Ectodermal cell (in vitro differentiated cells): ENCODE measurements at regions not wholly inside any gene's neighbourhood (a gene's known extent, or its start where the extent isn't known, plus 50 kb on each side); places are given as distances from the start of the nearest gene placed in this dataset.
"Not testable (repeated sequence)": the region's sequence is repeated elsewhere in the genome, so short reads cannot be mapped to it uniquely, and the experiment has no call there.

Experiments used
- H3K27ac ChIP-seq: 2 replicates; pipeline ENCODE4 v1.7.0; 2013; ENCODE audit warnings: mild to moderate bottlenecking, low read depth, low read length; ENCODE audit not compliant: insufficient read depth, poor library complexity, severe bottlenecking
- H3K27me3 ChIP-seq: 2 replicates; pipeline ENCODE4 v1.7.0; 2013; ENCODE audit warnings: mild to moderate bottlenecking, low read length; ENCODE audit not compliant: insufficient read depth, control insufficient read depth, poor library complexity, severe bottlenecking
- H3K36me3 ChIP-seq: one replicate; pipeline ENCODE4 v1.7.0; 2013; ENCODE audit warnings: low read length; ENCODE audit not compliant: control insufficient read depth, insufficient read depth
- H3K4me1 ChIP-seq: one replicate; pipeline ENCODE4 v1.7.0; 2013; ENCODE audit warnings: low read length; ENCODE audit not compliant: control insufficient read depth, insufficient read depth
- H3K4me3 ChIP-seq: 2 replicates; pipeline ENCODE4 v1.7.0; 2013; ENCODE audit warnings: low read depth, low read length, control low read depth; ENCODE audit not compliant: insufficient read depth
- H3K9me3 ChIP-seq: 2 replicates; pipeline ENCODE4 v1.7.0; 2013; ENCODE audit warnings: mild to moderate bottlenecking, low read length, moderate library complexity; ENCODE audit not compliant: control insufficient read depth
- WGBS, 2 experiments: methylation state at CpG; one replicate each; pipeline ENCODE4 v1.1.7; 2013; ENCODE audit warnings: missing lambda C conversion rate in 2 of 2; 5-methylcytosine and 5-hydroxymethylcytosine counted together

DNA sequence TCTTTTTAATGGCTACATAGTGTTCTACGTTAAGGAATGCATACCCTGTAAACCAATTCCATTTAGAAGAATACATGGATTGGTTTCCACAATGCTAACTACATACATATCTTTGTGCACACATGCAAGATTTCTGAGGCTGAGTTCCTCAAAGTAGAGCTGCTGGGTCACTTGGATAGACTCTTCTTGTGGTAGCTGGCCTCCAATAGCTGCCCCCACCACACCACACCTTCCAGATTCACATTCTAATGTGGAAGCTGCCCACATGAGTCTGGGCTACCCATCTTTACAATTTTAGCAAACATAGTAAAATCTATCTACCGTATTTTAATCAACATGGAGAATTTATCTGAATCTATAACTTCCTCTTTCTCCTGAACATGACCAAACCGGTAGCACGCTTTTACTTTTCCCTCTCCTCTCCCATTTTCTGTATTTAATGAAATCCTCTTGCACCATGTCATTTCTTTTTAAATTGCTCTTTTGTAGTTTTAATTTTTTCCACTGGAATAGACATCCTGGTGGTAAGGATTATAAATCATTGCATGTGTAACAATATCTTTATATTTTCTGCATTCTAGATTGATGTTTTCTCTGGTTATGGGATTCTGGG is 74.7 kb upstream of the CITED2 start:
- H3K4me3 ChIP-seq = no peak overlapping the region
- H3K27me3 ChIP-seq = no peaks in the 10 kb centered on the region
- H3K36me3 ChIP-seq = no peaks in the 10 kb centered on the region
- no peak overlapping the region for H3K27ac ChIP-seq
- no peaks in the 10 kb centered on the region for H3K9me3 ChIP-seq
- 88 to 91% methylated on average over 4 of the region's 4 CpGs for WGBS, 2 experiments
- peaks cover 6% of the 10 kb centered on the region for H3K4me1 ChIP-seq

DNA sequence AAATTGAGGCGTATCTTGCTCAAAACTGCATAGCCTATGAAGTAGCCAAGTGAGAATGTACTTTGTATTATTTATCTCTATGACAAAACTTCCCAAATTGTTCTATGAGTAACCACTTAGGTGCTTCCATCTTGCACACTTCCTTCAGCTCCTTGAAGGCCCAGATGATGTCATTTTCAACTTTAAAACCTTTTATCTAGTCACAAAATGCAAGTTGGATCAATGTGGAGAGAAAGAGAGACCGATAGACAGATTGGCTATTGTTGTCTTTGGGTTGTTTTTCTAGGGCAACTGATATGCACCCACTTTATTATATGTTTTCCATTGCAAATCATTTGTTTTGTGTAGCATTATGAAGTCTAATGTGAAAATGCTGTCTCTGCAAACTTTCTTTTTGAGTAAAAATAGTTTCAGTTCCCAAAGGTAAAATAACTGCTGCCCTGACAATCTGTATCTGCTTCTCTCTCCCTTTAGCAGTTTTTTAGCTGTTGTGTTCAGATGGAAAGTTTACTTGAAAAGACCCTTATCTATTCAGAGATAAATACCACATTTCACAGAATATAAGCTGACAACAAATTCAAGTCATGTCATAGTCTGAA is 73.7 kb upstream of the CITED2 start:
- 89 to 92% methylated on average over 1 to 2 of the region's 2 CpGs for WGBS, 2 experiments
- Histone ChIP-seq H3K27me3 (no peaks in the 10 kb centered on the region), H3K9me3 (no peaks in the 10 kb centered on the region), H3K36me3 (no peaks in the 10 kb centered on the region), H3K27ac (no peak overlapping the region), H3K4me3 (no peak overlapping the region), H3K4me1 (peaks cover 6% of the 10 kb centered on the region)

DNA sequence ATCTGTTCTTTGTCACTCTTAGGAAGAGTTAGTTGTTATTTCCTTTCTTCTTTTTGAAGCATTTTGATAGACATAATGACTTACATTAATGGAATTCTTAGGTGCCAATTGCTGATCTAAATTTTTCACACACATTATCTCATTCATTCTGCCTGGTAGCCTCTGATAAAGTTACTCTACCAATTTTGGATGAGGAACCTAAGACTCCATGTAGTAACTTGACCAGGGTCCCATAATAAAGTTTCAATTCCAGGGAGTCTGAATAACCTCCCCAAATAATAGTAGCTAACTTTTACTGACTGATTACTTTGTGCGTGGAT is 73.2 kb upstream of the CITED2 start:
- Histone ChIP-seq H3K27me3 (no peaks in the 10 kb centered on the region), H3K9me3 (no peaks in the 10 kb centered on the region), H3K27ac (no peak overlapping the region), H3K36me3 (no peaks in the 10 kb centered on the region), H3K4me1 (peaks cover 6% of the 10 kb centered on the region), H3K4me3 (no peak overlapping the region)
- 100% methylated on average over 1 of the region's 1 CpG; no CpG with 5 or more reads in 1 of the 2 experiments for WGBS, 2 experiments

DNA sequence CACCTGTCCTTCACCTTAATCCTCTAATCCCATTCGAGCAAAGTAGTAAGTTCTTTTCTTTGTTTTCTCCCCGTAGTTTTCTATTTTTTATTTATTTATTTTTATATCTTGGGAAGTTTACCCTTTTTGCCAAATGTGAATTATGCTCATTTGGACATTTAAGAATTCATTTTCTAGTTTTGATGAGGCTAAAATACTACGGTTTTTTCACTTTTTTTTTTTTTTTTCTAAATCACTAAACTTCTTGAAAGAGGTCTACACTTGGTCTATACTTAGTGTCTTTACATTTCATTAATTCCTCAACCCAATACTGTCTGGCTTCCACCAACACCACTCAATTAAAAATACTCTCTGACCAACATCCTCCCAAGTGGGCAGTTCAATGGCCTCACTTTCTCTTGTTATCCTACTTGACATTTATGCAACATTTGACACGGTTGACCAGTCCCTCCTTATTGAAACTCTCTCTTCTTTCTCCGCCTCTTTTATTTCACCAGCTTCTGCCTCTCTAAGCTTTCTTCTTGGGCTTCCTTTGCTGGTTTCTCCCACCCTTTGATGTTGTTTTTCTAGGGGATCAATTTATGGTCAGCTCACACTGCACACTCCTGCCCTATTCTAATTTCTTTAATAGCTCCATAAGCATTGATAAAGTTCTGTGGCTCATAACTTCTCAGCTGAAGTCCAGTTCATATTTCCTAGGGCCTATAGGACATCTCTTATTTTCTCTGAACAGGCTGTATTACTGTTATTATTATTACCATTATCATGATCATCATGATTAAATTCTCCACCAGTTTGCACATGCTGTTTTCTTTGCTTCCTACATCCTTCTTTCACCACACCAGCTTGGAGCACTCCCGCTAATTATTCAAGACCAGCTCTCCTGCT is 72.6 kb upstream of the CITED2 start:
- H3K9me3 ChIP-seq = no peaks in the 10 kb centered on the region
- no peak overlapping the region for H3K4me3 ChIP-seq
- no peaks in the 10 kb centered on the region for H3K36me3 ChIP-seq
- H3K27me3 ChIP-seq = no peaks in the 10 kb centered on the region
- WGBS, 2 experiments = 84 to 91% methylated on average over 4 to 5 of the region's 6 CpGs
- H3K4me1 ChIP-seq = peaks cover 6% of the 10 kb centered on the region
- H3K27ac ChIP-seq = no peak overlapping the region

DNA sequence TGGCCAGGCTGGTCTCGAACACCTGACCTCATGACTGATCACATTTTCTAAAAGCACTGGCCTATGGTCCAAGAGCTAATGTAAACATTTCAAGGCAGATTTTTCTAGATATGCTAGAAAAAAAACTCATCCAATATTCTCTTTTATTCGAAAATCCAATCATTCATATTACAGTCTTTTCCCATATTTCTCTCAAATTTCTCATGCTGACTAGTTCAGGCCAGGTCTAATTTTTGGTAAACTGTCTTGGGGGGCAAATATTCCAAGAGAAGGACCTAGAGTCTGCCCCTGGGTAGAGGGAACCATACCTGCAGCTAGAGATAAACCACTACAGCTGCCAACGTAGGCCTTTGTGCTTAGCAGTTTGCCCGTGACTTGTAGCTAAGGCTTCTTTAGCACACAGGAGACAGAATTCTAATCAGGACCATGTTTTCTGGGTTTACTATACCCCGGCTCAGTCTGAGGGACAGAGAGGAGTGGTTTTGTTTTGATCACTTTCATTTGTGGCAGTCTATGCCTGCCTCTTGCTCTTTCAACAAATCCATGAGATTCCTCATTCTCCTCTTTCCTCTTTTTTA is 71.8 kb upstream of the CITED2 start:
- Histone ChIP-seq H3K4me1 (peaks cover 6% of the 10 kb centered on the region), H3K9me3 (no peaks in the 10 kb centered on the region), H3K36me3 (no peaks in the 10 kb centered on the region), H3K27me3 (no peaks in the 10 kb centered on the region), H3K4me3 (no peak overlapping the region), H3K27ac (no peak overlapping the region)
- WGBS, 2 experiments = 83 to 93% methylated on average over 5 of the region's 5 CpGs

DNA sequence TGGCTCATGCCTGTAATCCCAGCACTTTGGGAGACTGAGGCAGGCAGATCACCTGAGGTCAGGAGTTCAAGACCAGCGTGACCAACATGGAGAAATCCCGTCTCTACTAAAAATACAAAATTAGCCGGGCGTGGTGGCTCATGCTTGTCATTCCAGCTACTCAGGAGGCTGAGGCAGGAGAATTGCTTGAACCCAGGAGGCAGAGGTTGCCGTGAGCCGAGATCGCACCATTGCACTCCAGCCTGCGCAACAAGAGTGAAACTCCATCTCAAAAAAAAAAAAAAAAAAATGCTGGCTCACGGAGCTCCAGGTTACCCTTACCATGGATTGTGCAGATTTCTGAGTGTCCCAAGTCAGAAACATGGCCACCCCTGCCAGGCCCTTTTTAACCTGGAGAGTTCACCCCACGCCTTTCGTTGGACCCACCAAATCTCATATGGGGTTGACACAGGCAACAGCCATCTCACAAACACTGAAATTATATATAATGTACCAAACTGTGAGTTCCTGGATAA is 69.9 kb upstream of the CITED2 start:
- WGBS, 2 experiments = 93 to 97% methylated on average over 11 of the region's 11 CpGs
- not testable (repeated sequence) for H3K27me3 ChIP-seq, H3K27ac ChIP-seq, H3K4me3 ChIP-seq, H3K9me3 ChIP-seq, H3K4me1 ChIP-seq, H3K36me3 ChIP-seq

DNA sequence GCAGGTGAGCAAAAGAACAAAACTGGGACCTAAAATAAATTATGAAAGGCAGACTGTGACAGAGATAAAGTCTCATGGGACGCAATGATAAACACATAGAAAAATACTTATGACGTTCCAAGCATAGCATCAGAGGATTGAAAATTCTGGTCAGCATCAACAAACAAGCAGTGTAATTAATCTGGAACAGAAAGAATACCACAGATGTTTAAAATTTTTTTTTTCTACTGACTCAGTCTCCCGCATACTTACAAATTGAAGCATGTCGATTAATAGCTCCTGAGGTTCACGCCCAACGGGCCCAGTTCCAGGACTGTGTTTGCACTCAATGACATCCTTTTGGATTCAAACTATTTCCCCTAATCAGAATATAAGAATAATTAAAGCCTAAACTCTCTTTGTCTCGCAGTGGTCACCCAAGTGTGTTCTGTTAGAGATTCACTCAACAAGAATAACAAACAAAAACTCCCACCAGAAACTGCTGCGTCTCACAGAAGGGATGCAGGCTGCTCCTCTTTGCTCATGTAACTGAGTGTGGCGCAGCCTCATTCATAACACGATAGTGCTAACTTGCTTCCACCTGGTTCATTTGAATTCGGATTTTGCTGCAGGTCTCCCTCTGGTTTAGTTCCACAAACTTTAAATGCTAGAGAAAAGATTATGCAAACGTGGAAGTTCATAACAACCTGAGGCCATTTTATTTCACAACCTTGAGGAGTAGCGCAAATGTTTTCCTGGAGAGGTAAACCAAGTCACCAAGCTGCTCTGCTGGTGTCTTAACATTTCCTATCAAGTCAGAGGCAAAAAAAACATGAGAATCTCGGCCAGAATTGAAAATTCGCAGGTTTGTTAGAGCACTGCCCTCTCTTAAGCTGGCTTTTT is 69.0 kb upstream of the CITED2 start:
- H3K4me1 ChIP-seq = peaks cover 6% of the 10 kb centered on the region
- H3K36me3 ChIP-seq = no peaks in the 10 kb centered on the region
- H3K27ac ChIP-seq = no peak overlapping the region
- no peak overlapping the region for H3K4me3 ChIP-seq
- no peaks in the 10 kb centered on the region for H3K9me3 ChIP-seq
- 89 to 91% methylated on average over 15 of the region's 15 CpGs for WGBS, 2 experiments
- no peaks in the 10 kb centered on the region for H3K27me3 ChIP-seq

DNA sequence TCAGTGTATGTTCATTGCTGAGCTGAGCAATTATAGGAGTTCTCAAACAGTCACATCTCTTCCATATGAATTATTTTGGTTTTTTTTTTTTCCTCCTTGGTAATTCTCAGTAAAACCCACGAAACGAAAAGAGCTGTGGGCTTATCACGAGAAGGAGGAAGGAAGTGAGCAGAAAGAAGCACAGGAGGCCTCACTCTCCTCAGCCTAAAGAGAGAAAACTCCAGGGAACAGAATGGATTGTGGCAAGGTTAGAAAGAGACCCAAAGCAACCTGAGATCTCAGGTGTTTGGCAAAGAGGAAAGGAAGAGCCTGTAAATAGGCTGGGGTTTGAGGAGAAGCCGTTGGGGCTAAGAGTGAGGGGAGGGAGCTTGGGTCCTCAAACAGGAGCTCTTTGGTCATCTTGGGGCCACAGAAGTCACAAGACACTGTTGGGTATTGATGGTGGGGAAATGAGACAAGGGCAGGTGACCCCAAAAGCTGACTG is 67.8 kb upstream of the CITED2 start:
- no peaks in the 10 kb centered on the region for H3K36me3 ChIP-seq
- no peak overlapping the region for H3K4me3 ChIP-seq
- H3K27me3 ChIP-seq = no peaks in the 10 kb centered on the region
- peaks cover 4% of the 10 kb centered on the region for H3K4me1 ChIP-seq
- 92% methylated on average over 4 of the region's 4 CpGs for WGBS, 2 experiments
- no peak overlapping the region for H3K27ac ChIP-seq
- H3K9me3 ChIP-seq = no peaks in the 10 kb centered on the region

DNA sequence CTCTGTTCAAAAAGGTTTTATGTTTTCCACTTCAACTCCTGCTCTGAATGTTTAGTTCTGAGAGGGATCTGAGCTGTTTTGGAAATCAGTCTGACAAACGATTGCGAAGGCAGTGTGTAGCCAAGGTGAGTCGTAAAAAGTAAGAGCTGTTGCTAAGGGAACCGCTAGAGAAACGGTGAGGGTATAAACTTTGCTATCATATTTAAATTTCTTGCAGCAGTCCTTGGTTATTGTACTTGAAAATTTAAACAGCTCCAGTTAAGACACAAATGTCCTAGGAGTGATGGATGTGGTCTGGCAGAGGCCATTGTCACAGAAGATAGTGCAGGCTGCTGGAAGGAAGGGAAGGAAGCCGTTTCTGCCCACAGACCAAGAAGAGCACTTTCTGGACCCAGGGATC is 64.9 kb upstream of the CITED2 start:
- Histone ChIP-seq H3K4me3 (no peak overlapping the region), H3K4me1 (no peaks in the 10 kb centered on the region), H3K36me3 (no peaks in the 10 kb centered on the region), H3K27ac (no peak overlapping the region), H3K9me3 (no peaks in the 10 kb centered on the region), H3K27me3 (no peaks in the 10 kb centered on the region)
- 89 to 91% methylated on average over 6 of the region's 6 CpGs for WGBS, 2 experiments
